K562 (cell line): ENCODE measurements at regions not wholly inside any gene's neighbourhood (a gene's known extent, or its start where the extent isn't known, plus 50 kb on each side); places are given as distances from the start of the nearest gene placed in this dataset.

ENCODE experiments used
- ATAC-seq: fragments of 200-7000 bp; cut with Tn5 transposase; 3 replicates; pipeline ENCODE4 v1.9.1; 2020; ENCODE audit warnings: moderate library complexity
- BruUV-seq: library from RNA; stranded (reverse); fragments of 400-500 nt; replicated peaks from 2 replicates; lab custom pipeline; 2021; lab: Mats Ljungman, UMichigan
- CTCF ChIA-PET: fragments of 300-600 bp; formaldehyde crosslinking; extraction: SDS; loops from one replicate; lab custom pipeline; 2021; ENCODE audit warnings: low intra/inter-chr PET ratio; lab: Yijun Ruan, JAX
- POLR2A ChIA-PET: fragments of 300-600, 350-650 bp; sonication (Branson Sonifier 250); formaldehyde crosslinking; extraction: SDS; loops from one replicate; lab custom pipeline; 2021; ENCODE audit warnings: antibody characterized with exemption, inconsistent platforms; lab: Yijun Ruan, JAX
- DNase-seq, 4 experiments: peaks; one replicate each; pipeline versions ENCODE4 v3.0.0 to v3.0.0-alpha.2; 2011 to 2018; ENCODE audit warnings: low spot score in 3 of 4, mixed read lengths in 3 of 4; ENCODE audit errors: extremely low read depth in 1 of 4
- FAIRE-seq: peaks from 2 replicates; lab custom pipeline; 2011; peaks lifted over from hg19 to GRCh38; lab: Jason Lieb, UNC
- H2AFZ ChIP-seq: 2 replicates; pipeline ENCODE4 v1.6.0; 2011; ENCODE audit warnings: low read depth, low read length, control low read depth, inconsistent platforms
- H3K27ac ChIP-seq: fragments of 200-600 bp; 3 replicates; pipeline ENCODE4 v1.8.0; 2011; ENCODE audit warnings: low read depth, mild to moderate bottlenecking, control low read depth, inconsistent platforms, low read length, moderate library complexity, mixed read lengths; ENCODE audit errors: extremely low read depth
- H3K27me3 ChIP-seq, 2 experiments: fragments of 300-600 bp in 1 of 2; 2 replicates in 1 of 2; 3 replicates in 1 of 2; pipeline versions ENCODE4 v1.6.0 to v1.8.0; 2011; ENCODE audit warnings: inconsistent platforms in 2 of 2, low read length in 2 of 2, mild to moderate bottlenecking in 1 of 2, mixed read lengths in 1 of 2, moderate library complexity in 1 of 2; ENCODE audit not compliant: control insufficient read depth in 2 of 2, insufficient read depth in 2 of 2
- H3K36me3 ChIP-seq: fragments of 300-600 bp; 3 replicates; pipeline ENCODE4 v1.8.0; 2011; ENCODE audit warnings: mild to moderate bottlenecking, low read length, inconsistent platforms; ENCODE audit not compliant: control insufficient read depth, insufficient read depth
- H3K4me1 ChIP-seq, 2 experiments: fragments of 200-600 bp in 1 of 2; replicated peaks in 1 of 2; 2 replicates in 1 of 2; 3 replicates in 1 of 2; pipeline versions ENCODE4 v1.5.1 to v1.8.0; 2011; ENCODE audit warnings: inconsistent platforms in 2 of 2, low read length in 2 of 2, mild to moderate bottlenecking in 1 of 2, mixed read lengths in 1 of 2, moderate library complexity in 1 of 2; ENCODE audit not compliant: control insufficient read depth in 2 of 2, insufficient read depth in 2 of 2
- H3K4me2 ChIP-seq: 2 replicates; pipeline ENCODE4 v1.6.1; 2011; ENCODE audit warnings: low read length, control low read depth, inconsistent platforms, mixed read lengths; ENCODE audit not compliant: insufficient read depth
- H3K4me3 ChIP-seq: fragments of 200-600 bp; sonication (generic), shearing (Covaris generic); 2 replicates; pipeline ENCODE4 v1.5.1; 2016; ENCODE audit warnings: control low read depth, inconsistent platforms
- H3K79me2 ChIP-seq: fragments of 200-600 bp; 3 replicates; pipeline ENCODE4 v1.8.0; 2011; ENCODE audit warnings: low read length, inconsistent platforms; ENCODE audit not compliant: control insufficient read depth, insufficient read depth
- H3K9ac ChIP-seq, 2 experiments: 2 replicates each; pipeline versions ENCODE4 v1.6.0 to v1.6.1; 2011; ENCODE audit warnings: low read depth in 2 of 2, low read length in 2 of 2, control low read depth in 1 of 2, inconsistent platforms in 1 of 2, mild to moderate bottlenecking in 1 of 2, mixed read lengths in 1 of 2; ENCODE audit not compliant: insufficient read depth in 1 of 2
- H3K9me1 ChIP-seq: one replicate; pipeline ENCODE4 v1.6.0; 2011; ENCODE audit warnings: inconsistent platforms, mild to moderate bottlenecking, low read length, moderate library complexity; ENCODE audit not compliant: control insufficient read depth, insufficient read depth
- H3K9me3 ChIP-seq: replicated peaks from 2 replicates; pipeline ENCODE4 v1.5.1; 2011; ENCODE audit warnings: low read depth, low read length, inconsistent platforms; ENCODE audit not compliant: control insufficient read depth, insufficient read depth
- H4K20me1 ChIP-seq: replicated peaks from 2 replicates; pipeline ENCODE4 v1.6.1; 2011; ENCODE audit warnings: low read length, inconsistent platforms, mixed read lengths; ENCODE audit not compliant: control insufficient read depth, insufficient read depth
- ELF4 ChIP-seq: fragments of 450-650 bp; formaldehyde crosslinking; IDR thresholded peaks from 2 replicates; pipeline ENCODE4 v1.4.0; 2022; ENCODE audit warnings: missing genetic modification characterization
- EWSR1 ChIP-seq: fragments of 450-650 bp; IDR thresholded peaks from 2 replicates; pipeline ENCODE4 v1.6.1; 2018; ENCODE audit warnings: borderline replicate concordance, mild to moderate bottlenecking, low read depth, moderate library complexity; ENCODE audit not compliant: partially characterized antibody
- OTX1 ChIP-seq: fragments of 450-650 bp; formaldehyde crosslinking; IDR thresholded peaks from 2 replicates; pipeline ENCODE4 v1.4.0; 2022; ENCODE audit warnings: mild to moderate bottlenecking
- RUNX1 ChIP-seq: sonication (generic); IDR thresholded peaks from 2 replicates; pipeline ENCODE4 v1.6.1; 2016; ENCODE audit warnings: antibody characterized with exemption, low read depth
- THRB ChIP-seq: fragments of 450-650 bp; formaldehyde crosslinking; conservative IDR thresholded peaks from 2 replicates; pipeline ENCODE4 v1.4.0; 2022; ENCODE audit warnings: mild to moderate bottlenecking, missing genetic modification characterization
- WGBS: fragments of 100-300 bp; shearing (Covaris generic); methylation state at CpG from one replicate; pipeline ENCODE4 v1.1.6; 2016; ENCODE audit warnings: low coverage, mixed read lengths; ENCODE audit not compliant: insufficient coverage; ENCODE audit errors: missing lambda C conversion rate; 5-methylcytosine and 5-hydroxymethylcytosine counted together
- in situ Hi-C: fragments of 300-500 bp; cut with MboI; formaldehyde crosslinking; loops from 4 replicates; pipeline ENCODE4 v1.15.0; 2018; ENCODE audit warnings: inconsistent platforms, mixed read lengths
- intact Hi-C: fragments of 100-400 bp; cut with micrococcal nuclease; formaldehyde crosslinking; loops from 2 replicates; pipeline ENCODE4 v1.14.2; 2022
- TF ChIP-seq, protein P1 (sequence below): fragments of 450-650 bp; formaldehyde crosslinking; IDR thresholded peaks from 2 replicates; pipeline ENCODE4 v1.4.0; 2022; ENCODE audit warnings: missing genetic modification characterization
- TF ChIP-seq, protein P2 (sequence below): fragments of 450-650 bp; formaldehyde crosslinking; IDR thresholded peaks from 2 replicates; pipeline ENCODE4 v1.4.0; 2022; ENCODE audit warnings: missing genetic modification characterization

GRCh38 chr1:199561334-199561733 lies 466.2 kb upstream of the NR5A2 start:
- H3K4me3 ChIP-seq = no peak overlapping the region
- in situ Hi-C loops = no loop called here
- ATAC-seq (no peak), DNase-seq (no peak), FAIRE-seq (no peak)
- no peak overlapping the region for H3K4me2 ChIP-seq
- H3K79me2 ChIP-seq = no peaks in the 10 kb centered on the region
- 0% methylated on average over 2 of the region's 2 CpGs for WGBS
- TF ChIP-seq EWSR1 (no peak), THRB (CRISPR knock-in tag) (0 out of 2 replicates have a peak, but pooled peaks have one; percentile 35), OTX1 (0 out of 2 replicates have a peak, but pooled peaks have one; percentile 22), RUNX1 (no peak), ELF4 (CRISPR knock-in tag) (0 out of 2 replicates have a peak, but pooled peaks have one; percentile 15)
- TF ChIP-seq, protein P1, sequence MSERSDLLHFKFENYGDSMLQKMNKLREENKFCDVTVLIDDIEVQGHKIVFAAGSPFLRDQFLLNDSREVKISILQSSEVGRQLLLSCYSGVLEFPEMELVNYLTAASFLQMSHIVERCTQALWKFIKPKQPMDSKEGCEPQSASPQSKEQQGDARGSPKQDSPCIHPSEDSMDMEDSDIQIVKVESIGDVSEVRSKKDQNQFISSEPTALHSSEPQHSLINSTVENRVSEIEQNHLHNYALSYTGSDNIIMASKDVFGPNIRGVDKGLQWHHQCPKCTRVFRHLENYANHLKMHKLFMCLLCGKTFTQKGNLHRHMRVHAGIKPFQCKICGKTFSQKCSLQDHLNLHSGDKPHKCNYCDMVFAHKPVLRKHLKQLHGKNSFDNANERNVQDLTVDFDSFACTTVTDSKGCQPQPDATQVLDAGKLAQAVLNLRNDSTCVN (CRISPR knock-in tag) = 0 out of 2 replicates have a peak, but pooled peaks have one; percentile 40
- TF ChIP-seq, protein P2, sequence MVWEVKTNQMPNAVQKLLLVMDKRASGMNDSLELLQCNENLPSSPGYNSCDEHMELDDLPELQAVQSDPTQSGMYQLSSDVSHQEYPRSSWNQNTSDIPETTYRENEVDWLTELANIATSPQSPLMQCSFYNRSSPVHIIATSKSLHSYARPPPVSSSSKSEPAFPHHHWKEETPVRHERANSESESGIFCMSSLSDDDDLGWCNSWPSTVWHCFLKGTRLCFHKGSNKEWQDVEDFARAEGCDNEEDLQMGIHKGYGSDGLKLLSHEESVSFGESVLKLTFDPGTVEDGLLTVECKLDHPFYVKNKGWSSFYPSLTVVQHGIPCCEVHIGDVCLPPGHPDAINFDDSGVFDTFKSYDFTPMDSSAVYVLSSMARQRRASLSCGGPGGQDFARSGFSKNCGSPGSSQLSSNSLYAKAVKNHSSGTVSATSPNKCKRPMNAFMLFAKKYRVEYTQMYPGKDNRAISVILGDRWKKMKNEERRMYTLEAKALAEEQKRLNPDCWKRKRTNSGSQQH (CRISPR knock-in tag) = 0 out of 2 replicates have a peak, but pooled peaks have one; percentile 19
- intact Hi-C loops = no loop called here
- no peaks in the 10 kb centered on the region for H3K36me3 ChIP-seq
- POLR2A ChIA-PET = no interaction called here
- no peak overlapping the region for H3K9ac ChIP-seq
- H3K4me1 ChIP-seq = no peaks in the 10 kb centered on the region
- no TSS peak for BruUV-seq
- no peak overlapping the region for H3K27ac ChIP-seq
- peaks cover 2% of the 10 kb centered on the region; the same call in 1 of the 2 replicates for H3K9me3 ChIP-seq
- no peaks in the 10 kb centered on the region for H3K9me1 ChIP-seq
- H2AFZ ChIP-seq = no peak overlapping the region
- CTCF ChIA-PET = no interaction called here
- H4K20me1 ChIP-seq = no peaks in the 10 kb centered on the region
- no peaks in the 10 kb centered on the region for H3K27me3 ChIP-seq
